ENCODE measurements at regions not wholly inside any gene's neighbourhood (a gene's known extent, or its start where the extent isn't known, plus 50 kb on each side); places are given as distances from the start of the nearest gene placed in this dataset.

- no peak for TF ChIP-seq CTCF (IDR thresholded peaks at IDR 0.05)
- TF ChIP-seq POLR2A (IDR thresholded peaks at IDR 0.05), result no peak
Measured at GRCh38 chr15:63448266-63448665, 56.1 kb upstream of the USP3 start.
